GM04504 (cell line): ENCODE measurements at regions not wholly inside any gene's neighbourhood (a gene's known extent, or its start where the extent isn't known, plus 50 kb on each side); places are given as distances from the start of the nearest gene placed in this dataset.
"Not testable (repeated sequence)": the region's sequence is repeated elsewhere in the genome, so short reads cannot be mapped to it uniquely, and the experiment has no call there.

Experiments
- DNase-seq: peaks from one replicate; pipeline ENCODE4 v3.0.0-alpha.2; 2012; ENCODE audit warnings: low read depth

- no peak for DNase-seq
Observed at GRCh38 chr14:77985211-77985615, 185.0 kb upstream of the NRXN3 start.

GRCh38 chr14:77986773-77987172, 183.4 kb upstream of the NRXN3 start:
- DNase-seq: no peak

DNA sequence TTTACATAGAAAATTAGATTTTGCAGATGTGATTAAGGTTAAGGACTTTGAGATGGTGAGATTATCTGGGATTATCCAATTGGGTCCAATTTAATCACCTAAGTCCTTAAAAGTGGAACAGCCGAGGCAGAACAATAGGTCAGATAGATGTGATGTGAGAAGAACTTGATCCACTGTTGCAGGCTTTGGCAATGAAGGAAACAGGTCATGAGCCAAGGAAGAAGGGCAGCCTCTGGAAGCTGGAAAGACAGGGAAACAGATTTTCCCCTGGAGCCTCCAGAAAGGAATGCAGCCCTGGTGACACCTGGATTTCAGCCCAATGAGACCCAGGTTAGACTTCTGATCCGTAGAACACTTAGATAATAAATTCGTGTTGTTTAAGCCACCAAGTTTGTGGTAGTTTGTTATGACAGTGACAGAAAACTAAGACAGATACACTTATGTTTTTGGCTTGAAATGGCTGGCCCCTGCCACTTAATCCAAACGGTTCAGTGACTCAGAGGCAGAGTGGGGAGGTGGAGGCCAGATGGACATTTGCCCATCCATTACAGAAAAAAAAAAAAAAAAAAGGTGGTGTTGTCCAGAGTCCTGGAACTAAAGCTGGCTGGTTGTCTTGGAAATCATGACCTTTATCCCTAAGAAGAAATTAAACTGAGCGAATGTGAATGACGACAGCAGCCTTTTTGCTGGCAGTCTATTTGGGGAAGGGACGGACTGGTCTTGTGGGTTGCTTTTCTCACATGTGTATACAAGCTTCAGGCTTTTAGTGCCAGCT, 181.9 kb upstream of the NRXN3 start:
- no peak for DNase-seq

GRCh38 chr14:77988970-77989369, 181.2 kb upstream of the NRXN3 start:
- peak; percentile 38 for DNase-seq

GRCh38 chr14:77989441-77989991, 180.7 kb upstream of the NRXN3 start:
- DNase-seq: no peak

DNA sequence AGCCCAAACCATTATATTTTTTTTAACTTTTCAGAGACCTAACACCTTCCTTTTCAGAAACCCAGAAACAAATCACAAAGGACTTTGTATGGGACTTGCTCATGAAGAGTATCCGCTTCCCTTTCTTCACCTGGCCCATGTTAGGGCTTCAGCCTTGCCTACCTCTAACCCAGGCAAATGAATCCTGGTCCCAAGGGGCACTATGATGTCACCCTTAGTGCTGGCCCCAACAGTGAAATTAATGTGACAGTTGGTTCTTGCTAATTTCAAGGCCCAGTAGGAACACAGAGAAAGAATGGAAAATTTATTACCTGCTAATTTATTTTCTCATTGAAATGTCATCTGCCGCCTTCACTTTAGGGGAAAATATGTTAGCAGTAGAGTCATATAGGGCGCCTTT, 179.8 kb upstream of the NRXN3 start:
- no peak for DNase-seq

GRCh38 chr14:77991128-77991772, 178.9 kb upstream of the NRXN3 start:
- no peak for DNase-seq

GRCh38 chr14:78005325-78005724, 164.8 kb upstream of the NRXN3 start:
- DNase-seq: no peak

GRCh38 chr14:78007160-78007559, 163.0 kb upstream of the NRXN3 start:
- no peak for DNase-seq

DNA sequence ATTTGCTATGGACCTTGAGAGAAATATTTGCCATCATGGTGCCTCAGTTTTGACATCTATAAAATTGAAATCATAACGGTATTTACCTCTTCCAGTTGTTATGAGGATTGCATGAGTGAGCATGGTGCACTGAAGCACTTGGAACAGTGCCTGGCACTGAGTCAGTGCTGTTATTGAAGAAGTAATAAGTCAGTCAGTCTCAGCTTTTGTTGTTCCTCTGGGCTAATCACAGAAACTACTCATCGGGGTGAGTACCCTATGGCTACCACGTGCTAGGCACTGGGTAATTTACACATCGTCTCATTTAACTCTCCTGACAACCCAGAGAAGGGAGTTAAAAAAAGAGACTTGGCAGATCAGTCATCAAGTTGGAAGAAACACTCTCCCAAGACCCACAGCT, 159.5 kb upstream of the NRXN3 start:
- DNase-seq: no peak

GRCh38 chr14:78013911-78014310, 156.3 kb upstream of the NRXN3 start:
- DNase-seq: not testable (repeated sequence)

DNA sequence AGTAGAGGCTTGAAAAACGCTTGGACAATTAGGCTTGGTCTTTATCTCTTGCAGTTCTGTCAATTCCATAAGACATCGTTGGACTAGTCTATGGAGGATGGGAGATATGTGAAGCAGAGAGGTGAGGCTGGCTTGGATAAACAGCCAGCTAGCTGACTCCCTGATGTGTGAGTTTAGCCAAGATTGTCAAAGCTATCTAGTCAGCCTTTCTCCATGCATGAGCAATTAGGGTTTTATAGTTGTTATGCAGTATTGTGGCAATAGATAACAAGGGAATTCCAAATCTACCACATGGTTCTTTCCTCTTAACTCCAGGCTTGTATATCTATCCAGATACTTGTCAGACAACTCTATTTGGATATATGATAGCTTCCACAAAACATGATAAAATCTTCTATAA, 153.6 kb upstream of the NRXN3 start:
- DNase-seq: no peak

DNA sequence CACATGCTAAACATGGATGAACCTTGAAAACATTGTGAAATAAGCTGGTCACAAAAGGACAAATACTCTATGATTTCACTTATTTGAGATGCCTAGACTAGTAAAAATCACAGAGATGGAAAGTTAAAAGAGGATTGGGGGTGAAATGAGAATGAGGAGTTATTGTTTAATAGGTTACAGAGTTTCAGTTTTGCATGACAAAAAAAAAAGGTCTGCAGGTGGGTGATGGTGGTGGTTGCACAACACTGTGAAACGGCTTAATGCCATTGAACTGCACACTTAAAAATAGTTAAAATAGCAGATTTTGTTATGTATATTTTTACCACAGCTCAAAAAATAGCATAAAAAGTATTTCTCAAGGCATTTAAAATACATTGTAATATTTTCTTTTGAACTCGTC, 151.9 kb upstream of the NRXN3 start:
- DNase-seq: no peak

GRCh38 chr14:78022059-78022458, 148.1 kb upstream of the NRXN3 start:
- peak; percentile 24 for DNase-seq

GRCh38 chr14:78023112-78023511, 147.1 kb upstream of the NRXN3 start:
- no peak for DNase-seq

GRCh38 chr14:78028471-78028870, 141.7 kb upstream of the NRXN3 start:
- no peak for DNase-seq

DNA sequence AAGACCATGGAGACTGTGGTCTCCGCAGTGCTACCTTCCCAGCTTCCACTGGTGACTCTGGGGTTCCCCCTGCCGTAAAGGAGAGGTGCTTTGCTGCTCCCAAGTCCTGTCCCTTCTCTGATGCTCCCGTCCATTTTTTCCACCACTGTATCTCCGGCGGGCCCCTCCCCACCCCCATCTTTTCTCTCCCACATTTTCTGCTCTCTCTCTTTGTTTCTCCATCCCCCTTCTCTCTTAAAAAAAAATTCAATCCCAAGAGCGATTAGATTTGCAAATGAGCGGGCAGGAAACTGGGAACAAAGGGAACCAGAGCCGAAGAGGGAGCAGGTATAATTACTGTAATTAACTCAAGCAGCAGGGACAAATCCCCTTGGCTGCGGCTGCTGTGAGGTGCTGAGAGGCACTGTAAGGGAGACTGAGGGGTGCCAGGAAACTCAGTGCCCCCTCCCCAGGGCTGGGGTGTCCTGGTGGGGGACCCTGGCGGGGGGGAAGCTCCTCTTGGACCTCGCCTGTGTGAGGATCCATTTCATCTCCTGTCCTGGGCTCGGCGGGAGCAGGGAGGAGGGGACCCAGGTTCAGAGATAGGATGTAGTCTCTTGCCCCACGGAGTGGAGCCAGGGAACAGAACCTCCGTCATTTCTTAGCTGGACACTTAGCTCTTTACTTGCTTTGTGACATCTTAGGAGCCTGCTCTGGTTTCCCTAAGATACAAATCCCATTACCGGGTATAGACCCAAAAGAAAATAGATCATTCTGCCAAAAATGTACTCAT, 140.4 kb upstream of the NRXN3 start:
- DNase-seq: no peak

- no peak for DNase-seq
Observed at GRCh38 chr14:78043349-78043748, 126.8 kb upstream of the NRXN3 start.

DNA sequence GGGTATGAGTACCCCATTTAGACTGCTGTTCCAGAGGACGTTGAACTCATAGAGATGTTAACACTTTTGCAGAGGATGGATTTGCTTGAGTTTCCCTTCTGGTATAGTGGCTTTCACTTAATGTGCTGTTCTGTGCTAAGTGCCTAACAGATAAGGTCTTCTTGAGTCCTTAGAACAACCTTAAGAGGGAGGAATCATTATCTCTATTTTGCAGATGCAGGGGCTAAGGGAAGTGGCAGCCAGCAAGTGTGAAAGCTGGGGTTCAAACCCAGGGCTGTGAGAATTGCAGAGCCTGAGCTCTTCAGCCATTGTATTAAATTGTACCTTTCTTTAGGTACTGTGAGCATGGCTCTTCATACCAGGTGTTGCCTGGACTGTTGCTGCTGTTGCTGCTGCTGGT, 122.1 kb upstream of the NRXN3 start:
- DNase-seq: no peak

- DNase-seq: not testable (repeated sequence)
Observed at GRCh38 chr14:78056890-78057289, 113.3 kb upstream of the NRXN3 start.

GRCh38 chr14:78070344-78070743, 99.8 kb upstream of the NRXN3 start:
- no peak for DNase-seq

GRCh38 chr14:78071016-78071549, 99.1 kb upstream of the NRXN3 start:
- DNase-seq: no peak
